RWPE1 (cell line): ENCODE measurements at regions not wholly inside any gene's neighbourhood (a gene's known extent, or its start where the extent isn't known, plus 50 kb on each side); places are given as distances from the start of the nearest gene placed in this dataset.

ENCODE experiments used
- CTCF ChIA-PET: fragments of 350-600 bp; sonication (Branson Sonifier 250); formaldehyde crosslinking; extraction: SDS; loops from one replicate; lab custom pipeline; 2021; lab: Yijun Ruan, JAX
- POLR2A ChIA-PET: fragments of 400-600 bp; formaldehyde crosslinking; extraction: SDS; loops from one replicate; lab custom pipeline; 2020; ENCODE audit warnings: antibody characterized with exemption; ENCODE audit not compliant: low non-redundant PET; lab: Yijun Ruan, JAX
- DNase-seq: peaks from one replicate; pipeline ENCODE4 v3.0.0; 2012; ENCODE audit warnings: low spot score
- H3K27ac ChIP-seq: fragments of 450-650 bp; 2 replicates; pipeline ENCODE4 v1.5.1; 2017
- TF ChIP-seq, protein P1 (sequence below): fragments of 450-650 bp; conservative IDR thresholded peaks from 2 replicates; pipeline ENCODE4 v1.5.1; 2017; ENCODE audit warnings: low read depth, mild to moderate bottlenecking

DNA sequence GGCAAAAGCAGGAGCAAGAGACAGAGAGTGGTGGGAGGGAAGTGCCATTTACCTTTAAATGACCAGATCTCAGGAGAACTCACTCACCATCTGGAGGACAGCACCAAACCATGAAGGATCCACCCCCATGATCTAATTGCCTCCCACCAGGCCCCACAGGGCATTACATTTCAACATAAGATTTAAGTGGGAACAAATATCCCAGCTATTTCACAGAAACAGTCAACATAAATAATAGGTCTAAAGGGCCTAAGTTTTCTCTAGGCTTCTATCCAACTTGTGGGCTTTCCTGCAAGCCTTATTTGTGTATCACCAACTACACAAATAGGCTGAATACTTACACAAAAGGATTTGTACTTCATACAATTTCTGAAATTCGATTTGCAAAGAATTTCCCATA is 196.8 kb upstream of the POT1 start:
- TF ChIP-seq, protein P1, sequence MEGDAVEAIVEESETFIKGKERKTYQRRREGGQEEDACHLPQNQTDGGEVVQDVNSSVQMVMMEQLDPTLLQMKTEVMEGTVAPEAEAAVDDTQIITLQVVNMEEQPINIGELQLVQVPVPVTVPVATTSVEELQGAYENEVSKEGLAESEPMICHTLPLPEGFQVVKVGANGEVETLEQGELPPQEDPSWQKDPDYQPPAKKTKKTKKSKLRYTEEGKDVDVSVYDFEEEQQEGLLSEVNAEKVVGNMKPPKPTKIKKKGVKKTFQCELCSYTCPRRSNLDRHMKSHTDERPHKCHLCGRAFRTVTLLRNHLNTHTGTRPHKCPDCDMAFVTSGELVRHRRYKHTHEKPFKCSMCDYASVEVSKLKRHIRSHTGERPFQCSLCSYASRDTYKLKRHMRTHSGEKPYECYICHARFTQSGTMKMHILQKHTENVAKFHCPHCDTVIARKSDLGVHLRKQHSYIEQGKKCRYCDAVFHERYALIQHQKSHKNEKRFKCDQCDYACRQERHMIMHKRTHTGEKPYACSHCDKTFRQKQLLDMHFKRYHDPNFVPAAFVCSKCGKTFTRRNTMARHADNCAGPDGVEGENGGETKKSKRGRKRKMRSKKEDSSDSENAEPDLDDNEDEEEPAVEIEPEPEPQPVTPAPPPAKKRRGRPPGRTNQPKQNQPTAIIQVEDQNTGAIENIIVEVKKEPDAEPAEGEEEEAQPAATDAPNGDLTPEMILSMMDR: no peak
- no peak for DNase-seq
- ChIA-PET CTCF (no interaction called here), POLR2A (no interaction called here)
- no peak overlapping the region for H3K27ac ChIP-seq

DNA sequence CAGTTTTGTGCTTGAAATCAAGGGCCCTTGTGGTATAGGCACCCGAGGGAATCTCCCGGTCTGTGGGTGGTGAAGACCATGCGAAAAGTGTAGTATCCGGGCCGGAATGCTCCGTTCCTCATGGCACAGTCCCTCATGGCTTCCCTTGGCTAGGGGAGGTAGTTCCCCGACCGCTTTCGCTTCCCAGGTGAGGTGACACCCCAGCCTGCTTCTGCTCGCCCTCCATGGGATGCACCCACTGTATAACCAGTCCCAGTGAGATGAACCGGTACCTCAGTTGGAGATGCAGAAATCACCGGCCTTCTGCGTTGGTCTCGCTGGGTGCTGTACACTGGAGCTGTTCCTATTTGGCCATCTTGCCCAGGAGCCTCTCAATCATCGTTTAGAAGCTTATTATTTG is 195.7 kb upstream of the POT1 start:
- CTCF ChIA-PET: no interaction called here

DNA sequence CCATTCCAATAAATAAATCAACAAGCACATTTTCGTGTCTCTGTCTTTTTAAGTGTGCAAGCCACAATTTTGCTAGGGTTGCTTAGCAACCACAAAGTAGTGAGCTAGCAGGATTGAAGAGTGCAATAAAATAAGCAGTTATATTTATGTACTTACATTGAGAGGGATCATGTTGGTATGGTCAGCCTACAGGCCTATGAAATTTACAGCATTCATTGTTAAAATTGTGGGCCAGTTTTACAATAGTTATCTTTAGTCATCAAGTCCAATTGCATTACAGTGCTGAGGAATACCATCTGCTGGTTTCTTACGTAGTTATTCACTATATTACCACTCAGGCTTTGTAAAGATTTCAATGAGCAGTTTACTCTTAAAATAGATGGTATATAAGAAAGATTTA is 192.5 kb upstream of the POT1 start:
- no peak for DNase-seq
- TF ChIP-seq, protein P1: no peak
- ChIA-PET POLR2A (no interaction called here), CTCF (no interaction called here)
- no peak overlapping the region for H3K27ac ChIP-seq

More for the DNA sequence above, 195.7 kb upstream of the POT1 start:
- H3K27ac ChIP-seq: no peak overlapping the region
- TF ChIP-seq, protein P1: no peak
- POLR2A ChIA-PET: no interaction called here
- DNase-seq: no peak

DNA sequence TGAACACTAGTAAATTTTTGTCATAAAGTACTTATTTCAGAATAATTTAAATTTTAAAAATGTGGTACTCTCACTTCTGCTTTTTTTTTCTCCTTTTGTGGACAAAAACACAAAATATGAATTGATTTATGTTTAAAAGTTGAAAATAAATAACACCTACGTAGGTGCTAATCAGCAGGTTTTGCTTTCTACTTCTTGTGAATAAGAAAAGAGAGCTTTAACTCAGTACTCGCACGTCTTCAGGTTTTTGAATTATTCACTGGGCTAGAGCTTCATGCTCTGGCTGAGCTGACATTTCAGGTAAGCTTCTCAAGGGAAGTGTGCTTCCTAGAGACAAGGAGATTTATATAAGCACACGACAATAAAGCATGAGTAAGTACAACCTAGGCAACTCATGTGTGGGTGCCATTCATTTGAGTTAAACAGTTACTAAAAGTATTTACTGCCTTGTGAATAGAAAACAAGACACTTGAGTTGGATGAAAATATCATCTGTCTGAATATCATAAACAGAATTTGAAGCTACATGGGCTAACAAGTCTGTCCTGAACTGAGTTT is 190.0 kb upstream of the POT1 start:
- TF ChIP-seq, protein P1: no peak
- no peak for DNase-seq
- ChIA-PET POLR2A (no interaction called here), CTCF (no interaction called here)
- no peak overlapping the region for H3K27ac ChIP-seq

DNA sequence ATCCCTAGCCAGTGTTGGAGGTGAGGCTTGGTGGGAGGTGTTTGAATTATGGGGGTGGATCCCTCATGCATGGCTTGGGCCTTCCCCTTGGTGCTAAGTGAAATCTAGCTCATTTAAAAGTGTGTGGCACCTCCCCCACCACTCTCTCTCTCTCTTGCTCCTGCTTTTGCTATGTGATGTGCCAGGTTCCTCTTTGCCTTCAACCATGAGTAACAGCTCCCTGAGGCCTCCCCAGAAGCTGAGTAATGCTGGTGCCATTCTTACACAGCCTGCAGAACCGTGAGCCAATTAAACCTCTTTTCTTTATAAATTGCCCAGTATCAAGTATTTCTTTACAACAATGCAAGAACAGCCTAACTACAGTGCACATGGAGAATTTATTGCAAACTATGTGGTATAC is 188.8 kb upstream of the POT1 start:
- POLR2A ChIA-PET: no interaction called here
- CTCF ChIA-PET: no interaction called here
- no peak overlapping the region for H3K27ac ChIP-seq
- no peak for DNase-seq
- TF ChIP-seq, protein P1: no peak

DNA sequence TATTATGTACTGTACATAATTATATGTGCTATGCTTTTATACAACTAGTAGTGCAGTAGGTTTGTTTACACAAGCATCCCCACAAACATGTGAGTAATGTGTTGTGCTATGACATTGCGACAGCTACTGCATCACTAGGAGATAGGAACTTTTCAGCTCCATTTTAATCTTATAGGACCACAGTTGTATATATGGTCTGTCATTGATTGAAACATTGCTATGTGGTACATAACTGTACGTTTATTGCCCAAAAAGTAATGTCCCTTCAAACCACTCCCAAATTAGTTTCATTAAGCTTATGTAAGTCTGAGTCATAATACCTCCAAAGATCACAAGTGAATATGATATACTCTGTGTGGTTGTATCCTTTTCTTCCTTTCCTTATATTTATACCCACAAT is 183.2 kb upstream of the POT1 start:
- no peak for DNase-seq
- POLR2A ChIA-PET: no interaction called here
- TF ChIP-seq, protein P1: no peak
- CTCF ChIA-PET: no interaction called here
- H3K27ac ChIP-seq: no peak overlapping the region

DNA sequence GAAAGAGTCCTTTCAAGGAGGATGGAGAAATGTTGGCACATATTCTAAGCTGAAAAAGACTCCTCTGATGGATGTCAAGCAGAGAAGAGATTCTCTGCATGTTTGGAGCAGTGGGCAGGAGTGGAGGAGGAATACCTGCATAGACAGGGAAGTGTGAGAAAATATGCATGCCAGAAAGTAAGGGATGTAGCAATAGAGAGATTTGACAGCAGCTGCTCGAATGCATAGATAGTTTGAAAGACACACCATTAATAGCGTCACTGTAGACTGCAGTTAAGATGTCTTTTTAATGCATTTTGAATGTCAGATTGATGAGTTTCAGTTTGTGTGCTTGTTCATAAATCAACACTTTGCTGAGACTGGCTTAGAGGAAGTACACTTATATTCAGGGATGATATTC is 169.9 kb upstream of the POT1 start:
- TF ChIP-seq, protein P1: no peak
- ChIA-PET POLR2A (no interaction called here), CTCF (no interaction called here)
- DNase-seq: no peak
- H3K27ac ChIP-seq: no peak overlapping the region
